K562 (cell line): ENCODE measurements at regions not wholly inside any gene's neighbourhood (a gene's known extent, or its start where the extent isn't known, plus 50 kb on each side); places are given as distances from the start of the nearest gene placed in this dataset.

Experiments used
- C11orf30 ChIP-seq: fragments of 450-650 bp; IDR thresholded peaks from 2 replicates; pipeline ENCODE4 v1.6.1; 2016; ENCODE audit warnings: low read depth, mild to moderate bottlenecking
- CTCF ChIP-seq, 3 experiments: IDR thresholded peaks in 2 of 3; conservative IDR thresholded peaks in 1 of 3; 2 replicates each; pipeline ENCODE4 v1.5.1; 2011 to 2012; ENCODE audit warnings: low read length in 3 of 3, mild to moderate bottlenecking in 3 of 3, control low read depth in 2 of 3, improper control_type of control experiment in 1 of 3, inconsistent platforms in 1 of 3, low read depth in 1 of 3, mixed read lengths in 1 of 3, moderate library complexity in 1 of 3; ENCODE audit not compliant: insufficient read depth in 2 of 3
- EHMT2 ChIP-seq: fragments of 450-650 bp; IDR thresholded peaks from 2 replicates; pipeline ENCODE4 v1.6.1; 2018; ENCODE audit warnings: antibody characterized with exemption
- EP300 ChIP-seq: IDR thresholded peaks from 2 replicates; pipeline ENCODE4 v1.6.1; 2012; ENCODE audit warnings: low read length, improper control_type of control experiment
- HOMEZ ChIP-seq: fragments of 250-450 bp; sonication (Bioruptor Pico); IDR thresholded peaks from 2 replicates; pipeline ENCODE4 v1.4.0; 2020; ENCODE audit warnings: mild to moderate bottlenecking, moderate library complexity
- KLF16 ChIP-seq: IDR thresholded peaks from 2 replicates; pipeline ENCODE4 v1.6.1; 2016; ENCODE audit warnings: antibody characterized with exemption
- MIER1 ChIP-seq: fragments of 450-650 bp; IDR thresholded peaks from 2 replicates; pipeline ENCODE4 v1.6.1; 2016; ENCODE audit warnings: antibody characterized with exemption, mild to moderate bottlenecking, low read depth
- MLLT1 ChIP-seq, 2 experiments: fragments of 450-650 bp; IDR thresholded peaks; 2 replicates each; pipeline ENCODE4 v1.6.1; 2016
- MTA2 ChIP-seq: fragments of 450-650 bp; IDR thresholded peaks from 2 replicates; pipeline ENCODE4 v1.6.1; 2016; ENCODE audit warnings: low read depth
- PTRF ChIP-seq: fragments of 450-650 bp; IDR thresholded peaks from 2 replicates; pipeline ENCODE4 v1.6.1; 2016; ENCODE audit warnings: mild to moderate bottlenecking, missing genetic modification characterization, missing compliant biosample characterization
- SLC30A9 ChIP-seq: fragments of 250-450 bp; sonication (Bioruptor Pico); IDR thresholded peaks from 2 replicates; pipeline ENCODE4 v1.8.0; 2022; ENCODE audit warnings: mild to moderate bottlenecking, moderate library complexity
- SMAD1 ChIP-seq: fragments of 150-350 bp; IDR thresholded peaks from 2 replicates; pipeline ENCODE4 v1.6.1; 2014; ENCODE audit warnings: low read length, low read depth; ENCODE audit not compliant: partially characterized antibody
- SPI1 ChIP-seq: IDR thresholded peaks from 2 replicates; pipeline ENCODE4 v1.6.1; 2011; ENCODE audit warnings: low read depth, low read length, control low read depth, borderline replicate concordance
- TCF7 ChIP-seq: sonication (generic); IDR thresholded peaks from 2 replicates; pipeline ENCODE4 v1.6.1; 2016; ENCODE audit warnings: antibody characterized with exemption, borderline replicate concordance
- TOE1 ChIP-seq, 2 experiments: fragments of 450-650 bp in 1 of 2; sonication (generic) in 1 of 2; formaldehyde crosslinking in 1 of 2; IDR thresholded peaks; 2 replicates each; pipeline versions ENCODE4 v1.7.1 to v1.8.0; 2016 to 2022; ENCODE audit warnings: borderline replicate concordance in 2 of 2, mild to moderate bottlenecking in 2 of 2, antibody characterized with exemption in 1 of 2, inconsistent platforms in 1 of 2, low read depth in 1 of 2, missing genetic modification reagents in 1 of 2, moderate library complexity in 1 of 2
- ZEB2 ChIP-seq: fragments of 450-650 bp; IDR thresholded peaks from 2 replicates; pipeline ENCODE4 v1.6.1; 2016
- ZKSCAN3 ChIP-seq: fragments of 250-450 bp; sonication (Bioruptor Pico); IDR thresholded peaks from 2 replicates; pipeline ENCODE4 v1.4.0; 2020
- ZNF23 ChIP-seq: fragments of 250-450 bp; sonication (Bioruptor Pico); IDR thresholded peaks from 2 replicates; pipeline ENCODE4 v1.4.0; 2020; ENCODE audit warnings: mild to moderate bottlenecking
- ZNF444 ChIP-seq: fragments of 250-450 bp; sonication (Bioruptor Pico); IDR thresholded peaks from 2 replicates; pipeline ENCODE4 v1.4.0; 2020; ENCODE audit warnings: mild to moderate bottlenecking, moderate library complexity
- ZNF79 ChIP-seq: fragments of 250-450 bp; sonication (Bioruptor Pico); IDR thresholded peaks from 2 replicates; pipeline ENCODE4 v1.4.0; 2020; ENCODE audit warnings: low read depth, mild to moderate bottlenecking, moderate library complexity
- TF ChIP-seq, protein P1 (sequence below): fragments of 450-650 bp; formaldehyde crosslinking; IDR thresholded peaks from 2 replicates; pipeline ENCODE4 v1.4.0; 2022; ENCODE audit warnings: missing genetic modification characterization
- TF ChIP-seq, protein P2 (sequence below): sonication (generic); formaldehyde crosslinking; IDR thresholded peaks from 2 replicates; pipeline ENCODE4 v1.8.0; 2022; ENCODE audit warnings: mild to moderate bottlenecking, missing genetic modification reagents

GRCh38 chr22:47678048-47678447 lies 915.6 kb downstream of the TBC1D22A start (continued):
- TF ChIP-seq MLLT1 (IDR thresholded peaks at IDR 0.05) (no peak), C11orf30 (peak; percentile 62; the same call in 1 of the 2 replicates), KLF16 (0 out of 2 replicates have a peak, but pooled peaks have one; percentile 47), MIER1 (no peak), HOMEZ (CRISPR knock-in tag) (no peak), SMAD1 (no peak), CTCF (IDR thresholded peaks at IDR 0.05 in 2 of 3, conservative IDR thresholded peaks at IDR 0.05 in 1 of 3; ENCODE audit: insufficient read depth in 2 of 3, low read depth in 1 of 3, low read length in 3 of 3) (no peak), ZKSCAN3 (CRISPR knock-in tag) (no peak), PTRF (no peak), EHMT2 (peak; percentile 50; the same call in 1 of the 2 replicates), SPI1 (no peak), ZNF444 (no peak), TOE1 (IDR thresholded peaks at IDR 0.05; ENCODE audit: borderline replicate concordance) (0 out of 2 replicates have a peak, but pooled peaks have one; percentile 27), TOE1 (CRISPR knock-in tag; IDR thresholded peaks at IDR 0.05; ENCODE audit: borderline replicate concordance, low read depth) (no peak), ZEB2 (peak; percentile 86), TCF7 (no peak), MTA2 (peak; percentile 82), ZNF23 (CRISPR knock-in tag) (no peak), SLC30A9 (CRISPR knock-in tag) (no peak), EP300 (peak; percentile 86), ZNF79 (no peak)
- TF ChIP-seq, protein P1, sequence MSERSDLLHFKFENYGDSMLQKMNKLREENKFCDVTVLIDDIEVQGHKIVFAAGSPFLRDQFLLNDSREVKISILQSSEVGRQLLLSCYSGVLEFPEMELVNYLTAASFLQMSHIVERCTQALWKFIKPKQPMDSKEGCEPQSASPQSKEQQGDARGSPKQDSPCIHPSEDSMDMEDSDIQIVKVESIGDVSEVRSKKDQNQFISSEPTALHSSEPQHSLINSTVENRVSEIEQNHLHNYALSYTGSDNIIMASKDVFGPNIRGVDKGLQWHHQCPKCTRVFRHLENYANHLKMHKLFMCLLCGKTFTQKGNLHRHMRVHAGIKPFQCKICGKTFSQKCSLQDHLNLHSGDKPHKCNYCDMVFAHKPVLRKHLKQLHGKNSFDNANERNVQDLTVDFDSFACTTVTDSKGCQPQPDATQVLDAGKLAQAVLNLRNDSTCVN (CRISPR knock-in tag) = no peak
- TF ChIP-seq, protein P2, sequence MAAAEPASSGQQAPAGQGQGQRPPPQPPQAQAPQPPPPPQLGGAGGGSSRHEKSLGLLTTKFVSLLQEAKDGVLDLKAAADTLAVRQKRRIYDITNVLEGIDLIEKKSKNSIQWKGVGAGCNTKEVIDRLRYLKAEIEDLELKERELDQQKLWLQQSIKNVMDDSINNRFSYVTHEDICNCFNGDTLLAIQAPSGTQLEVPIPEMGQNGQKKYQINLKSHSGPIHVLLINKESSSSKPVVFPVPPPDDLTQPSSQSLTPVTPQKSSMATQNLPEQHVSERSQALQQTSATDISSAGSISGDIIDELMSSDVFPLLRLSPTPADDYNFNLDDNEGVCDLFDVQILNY (CRISPR knock-in tag) = no peak
